NCI-H1105 treated with DMSO at 0.1 percent for 48 hours (cell line): ENCODE measurements at regions not wholly inside any gene's neighbourhood (a gene's known extent, or its start where the extent isn't known, plus 50 kb on each side); places are given as distances from the start of the nearest gene placed in this dataset.

ENCODE experiments used
- DNase-seq: peaks from one replicate; lab custom pipeline; 2025; lab: John Stamatoyannopoulos, UW

DNA sequence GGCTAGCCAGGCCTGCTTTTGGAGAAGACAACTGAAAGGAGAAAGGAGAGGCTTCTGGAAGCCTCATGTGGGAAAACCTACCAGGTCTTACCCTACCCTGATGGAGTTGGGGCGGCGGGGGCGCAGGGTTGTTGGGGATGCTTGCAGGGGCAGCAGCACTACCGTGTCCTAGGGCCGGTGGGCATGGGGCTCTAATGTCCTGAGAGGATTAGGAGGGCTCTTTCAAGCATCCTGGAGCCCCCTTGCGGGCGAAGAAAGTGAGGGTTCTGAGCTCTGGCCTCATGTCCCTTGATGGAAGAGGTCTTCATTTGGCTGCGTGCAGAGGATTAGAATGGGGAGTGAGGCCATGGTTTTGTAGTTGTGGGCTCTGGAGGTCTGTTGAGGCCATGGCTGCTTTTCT is 86.9 kb upstream of the PITX1 start:
- DNase-seq: no peak

DNA sequence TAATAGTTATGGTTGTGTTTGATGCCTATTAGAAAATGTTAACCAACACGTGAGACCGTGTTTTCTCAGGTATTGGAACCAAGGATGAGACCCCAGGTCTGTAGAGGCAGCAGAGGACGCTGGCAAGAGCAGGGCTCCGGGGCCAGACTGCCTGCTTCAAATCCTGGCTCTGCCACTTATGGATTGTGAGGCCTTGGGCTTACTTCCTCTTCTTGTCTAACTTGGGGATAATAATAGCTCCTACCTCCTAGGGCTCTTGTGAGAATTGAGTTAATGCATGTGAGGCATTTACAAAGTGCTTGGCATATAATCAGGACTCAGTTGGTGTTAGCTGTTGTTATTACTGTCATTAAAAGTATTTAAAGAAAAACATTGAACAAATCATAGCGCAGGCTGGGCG is 85.5 kb upstream of the PITX1 start:
- DNase-seq: no peak

DNA sequence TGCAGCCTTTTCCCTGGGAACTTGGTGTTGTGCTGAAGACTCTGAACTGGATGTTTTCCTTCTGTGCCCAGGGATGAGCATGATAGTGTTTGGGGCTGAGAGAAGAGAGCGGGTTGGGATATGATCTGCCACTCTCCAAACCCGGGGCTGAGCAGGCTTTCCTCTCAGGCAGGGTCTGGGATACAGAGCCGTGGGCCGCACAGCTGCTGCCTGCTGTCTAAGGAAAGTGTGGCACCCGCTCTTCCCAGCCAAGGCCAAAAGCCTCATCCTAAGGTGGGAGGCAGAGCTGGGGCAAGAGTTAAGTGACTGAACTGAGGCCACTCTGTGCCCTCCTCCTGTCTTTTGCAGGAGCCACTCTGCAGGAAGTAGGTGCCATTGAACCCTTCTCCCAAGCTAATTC is 83.6 kb upstream of the PITX1 start:
- no peak for DNase-seq

DNA sequence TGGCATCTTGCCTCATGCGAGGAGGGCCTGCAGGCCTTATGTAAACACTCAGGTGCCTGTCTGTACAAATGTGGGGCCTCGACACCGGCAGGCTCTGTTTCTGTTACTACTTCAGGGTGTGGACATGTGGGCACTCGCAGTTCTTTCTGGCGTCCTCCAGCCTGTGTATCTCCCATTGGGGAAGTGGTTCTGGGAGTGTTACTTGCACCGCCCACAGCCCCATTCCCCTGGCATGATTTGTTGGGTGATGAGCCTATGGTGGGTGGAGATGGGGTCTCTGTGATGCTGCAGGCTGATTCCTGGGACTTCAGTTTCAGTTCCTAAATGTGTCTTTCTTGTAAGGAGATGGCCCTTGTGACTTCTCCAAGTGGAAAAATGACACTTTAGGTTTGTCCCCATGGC is 82.1 kb upstream of the PITX1 start:
- no peak for DNase-seq

GRCh38 chr5:135115591-135115990 is 81.6 kb upstream of the PITX1 start:
- no peak for DNase-seq

- DNase-seq: no peak
Observed at GRCh38 chr5:135114759-135115158, 80.7 kb upstream of the PITX1 start.

- no peak for DNase-seq
Observed at GRCh38 chr5:135112008-135112725, 78.1 kb upstream of the PITX1 start.

DNA sequence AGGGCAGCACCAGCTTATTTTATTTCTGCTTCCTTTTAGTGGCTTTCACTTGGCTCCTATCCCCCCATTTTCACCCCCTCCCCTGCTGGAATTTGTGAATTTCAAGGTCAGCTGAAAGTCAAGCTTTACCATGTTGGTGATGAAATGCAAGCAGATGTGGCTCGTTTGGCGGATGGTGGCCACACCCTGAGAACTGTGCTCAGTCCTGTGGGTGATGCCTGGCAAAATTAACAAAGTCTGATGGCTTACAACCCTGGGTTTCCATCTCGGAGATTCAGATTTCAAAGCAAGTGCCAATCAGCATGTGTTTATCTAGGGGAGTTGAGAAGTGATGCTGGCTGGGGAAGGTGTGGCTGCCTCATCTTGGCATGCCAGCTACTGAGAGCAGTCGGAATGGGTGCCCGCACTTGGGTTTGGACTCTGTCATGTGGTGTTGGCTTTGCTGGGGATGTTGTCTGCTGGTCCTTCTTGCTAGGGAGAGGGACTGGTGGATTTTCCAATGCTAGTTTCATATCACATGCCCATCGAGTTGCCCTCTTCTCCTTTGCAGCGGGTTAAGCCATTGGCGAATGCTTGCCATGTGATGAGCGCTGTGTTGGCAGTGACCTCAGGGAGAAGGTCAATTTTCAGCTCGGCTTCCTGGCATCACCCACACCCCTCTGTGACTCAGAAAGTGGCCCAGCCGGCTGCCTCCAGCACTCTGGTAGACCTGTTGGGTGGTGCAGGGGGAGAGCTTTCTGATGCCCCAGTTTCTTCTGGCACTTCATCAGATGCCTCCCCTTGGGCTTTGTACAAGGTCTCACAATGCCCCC is 77.0 kb upstream of the PITX1 start:
- no peak for DNase-seq

- DNase-seq: no peak
Observed at GRCh38 chr5:135108992-135109391, 75.0 kb upstream of the PITX1 start.

- no peak for DNase-seq
Observed at GRCh38 chr5:135108569-135108968, 74.5 kb upstream of the PITX1 start.

DNA sequence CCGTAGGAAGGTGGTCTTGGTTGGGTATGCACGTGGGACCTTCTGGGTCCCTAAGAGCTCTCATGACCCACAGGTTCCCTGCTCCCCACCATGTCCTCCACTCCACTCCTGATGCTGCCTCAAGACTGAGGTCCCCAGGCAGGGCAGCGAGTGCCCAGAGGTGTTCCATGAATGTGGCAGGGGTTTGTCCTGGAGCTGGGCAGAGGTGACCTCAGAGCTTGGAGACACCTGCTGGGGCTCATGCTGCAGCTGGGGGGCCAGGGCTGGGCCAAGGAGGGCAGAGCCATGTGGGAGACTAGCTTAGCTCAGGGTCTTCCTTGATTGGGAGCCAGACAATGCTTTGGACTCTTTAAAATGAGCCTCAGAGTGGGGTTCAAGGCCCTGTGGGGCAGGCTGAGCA is 74.0 kb upstream of the PITX1 start:
- no peak for DNase-seq

- DNase-seq: no peak
Observed at GRCh38 chr5:135106610-135107471, 72.8 kb upstream of the PITX1 start.

DNA sequence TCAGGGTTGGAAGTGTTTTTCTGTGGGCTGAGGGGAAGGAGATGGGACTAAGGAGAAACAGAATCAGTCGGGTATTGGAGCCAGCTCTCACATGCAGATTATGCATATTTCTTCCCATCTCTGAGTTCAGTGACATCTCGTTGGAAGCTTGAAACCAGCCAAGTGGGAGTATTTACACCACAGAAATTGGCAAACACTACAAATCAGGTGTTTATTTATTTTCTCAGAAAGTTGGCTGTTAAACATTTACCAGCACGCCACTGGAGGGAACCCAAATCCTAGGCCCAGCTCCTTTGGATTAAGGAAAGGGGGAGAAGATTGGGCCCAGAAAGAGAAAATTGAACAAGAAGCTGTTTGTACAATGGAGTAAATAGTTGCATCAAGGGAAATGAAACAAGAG is 72.1 kb upstream of the PITX1 start:
- no peak for DNase-seq

- DNase-seq: no peak
Observed at GRCh38 chr5:135105105-135105484, 71.1 kb upstream of the PITX1 start.

- DNase-seq: no peak
Observed at GRCh38 chr5:135103575-135103853, 69.5 kb upstream of the PITX1 start.

GRCh38 chr5:135102716-135103574 is 68.9 kb upstream of the PITX1 start:
- no peak for DNase-seq

DNA sequence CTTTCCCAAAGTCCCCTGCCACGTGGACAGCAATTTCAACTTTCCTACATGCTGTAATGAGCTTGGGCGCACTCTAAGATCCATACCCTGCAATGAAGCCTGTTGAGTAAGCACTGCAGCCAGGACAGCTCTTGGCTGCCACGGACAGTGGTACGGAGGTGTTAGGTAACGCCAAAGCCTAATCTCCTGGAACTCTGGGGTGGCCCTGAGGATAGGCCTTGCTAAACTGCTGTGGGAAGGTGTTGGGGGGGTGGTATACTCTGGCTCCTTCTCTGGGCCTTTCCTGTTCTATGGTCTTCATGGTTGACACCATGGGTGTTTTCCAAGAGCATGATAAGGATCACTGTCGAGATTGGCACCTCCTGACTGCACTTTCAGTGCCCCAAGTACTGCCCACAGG is 66.4 kb upstream of the PITX1 start:
- DNase-seq: no peak

GRCh38 chr5:135100011-135100410 is 66.0 kb upstream of the PITX1 start:
- no peak for DNase-seq

- no peak for DNase-seq
Observed at GRCh38 chr5:135097390-135097789, 63.4 kb upstream of the PITX1 start.

- DNase-seq: no peak
Observed at GRCh38 chr5:135095871-135096270, 61.8 kb upstream of the PITX1 start.

DNA sequence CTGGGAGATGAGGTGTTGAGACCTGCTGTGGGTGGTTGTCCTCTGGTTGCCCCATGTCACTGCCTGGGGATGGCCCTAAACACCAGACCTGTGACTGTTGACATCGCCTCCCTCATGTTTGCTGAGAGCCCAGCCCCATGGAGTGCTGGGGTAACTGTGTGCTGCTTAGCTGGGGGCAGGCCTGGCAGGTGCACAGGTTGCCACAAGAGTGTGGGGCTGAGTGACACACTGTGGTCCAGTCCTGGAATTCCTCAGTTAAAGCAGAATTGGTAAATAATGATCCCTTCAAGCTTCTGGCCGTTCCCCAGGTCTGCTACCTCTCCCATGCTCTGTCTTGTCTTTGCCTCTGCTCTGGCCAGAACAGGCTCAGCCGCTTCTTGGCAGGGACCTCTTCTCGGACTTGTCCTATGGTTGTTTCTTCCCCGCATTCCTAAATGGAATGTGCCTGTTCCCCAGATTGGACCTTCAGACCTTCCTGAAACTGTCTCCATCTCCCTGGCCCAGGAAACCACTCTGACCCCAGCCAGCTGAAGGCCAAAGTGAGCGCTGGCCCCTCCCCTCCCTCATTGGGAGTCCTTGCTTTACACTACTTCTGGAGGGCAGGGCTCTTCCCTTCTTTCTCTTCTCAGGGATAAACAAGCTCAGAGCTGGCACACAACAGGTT is 61.2 kb upstream of the PITX1 start:
- no peak for DNase-seq
